ENCODE measurements at regions not wholly inside any gene's neighbourhood (a gene's known extent, or its start where the extent isn't known, plus 50 kb on each side); places are given as distances from the start of the nearest gene placed in this dataset.

GRCh38 chr10:33674491-33674890 is 340.0 kb upstream of the NRP1 start:
- no peak for TF ChIP-seq SIN3A (IDR thresholded peaks at IDR 0.05; ENCODE audit: borderline replicate concordance, insufficient read depth, low read length)

GRCh38 chr10:33673839-33674415 is 339.5 kb upstream of the NRP1 start:
- TF ChIP-seq FOXP2 (optimal IDR thresholded peaks at IDR 0.05; ENCODE audit: borderline replicate concordance, extremely low read depth, extremely low read length, insufficient read depth) (no peak), SIN3A (IDR thresholded peaks at IDR 0.05; ENCODE audit: borderline replicate concordance, insufficient read depth, low read length) (no peak), TAF1 (IDR thresholded peaks at IDR 0.05; ENCODE audit: borderline replicate concordance, insufficient read depth, low read length) (no peak), POLR2AphosphoS5 (IDR thresholded peaks at IDR 0.05; ENCODE audit: low read depth, low read length) (no peak), REST (IDR thresholded peaks at IDR 0.05; ENCODE audit: insufficient read depth in 1 of 2, low read depth in 2 of 2, low read length in 2 of 2) (no peak)

- no peak for TF ChIP-seq POLR2AphosphoS5 (IDR thresholded peaks at IDR 0.05; ENCODE audit: low read depth, low read length)
- TF ChIP-seq REST (IDR thresholded peaks at IDR 0.05; ENCODE audit: insufficient read depth in 1 of 2, low read depth in 2 of 2, low read length in 2 of 2) = no peak
- no peak for TF ChIP-seq FOXP2 (optimal IDR thresholded peaks at IDR 0.05; ENCODE audit: borderline replicate concordance, extremely low read depth, extremely low read length, insufficient read depth)
- no peak for TF ChIP-seq TAF1 (IDR thresholded peaks at IDR 0.05; ENCODE audit: borderline replicate concordance, insufficient read depth, low read length)
- TF ChIP-seq SIN3A (IDR thresholded peaks at IDR 0.05; ENCODE audit: borderline replicate concordance, insufficient read depth, low read length) = no peak
Measured at GRCh38 chr10:33669904-33670303, 335.4 kb upstream of the NRP1 start.

GRCh38 chr10:33666686-33667480 is 332.4 kb upstream of the NRP1 start:
- no peak for TF ChIP-seq SIN3A (IDR thresholded peaks at IDR 0.05; ENCODE audit: borderline replicate concordance, insufficient read depth, low read length)
- no peak for TF ChIP-seq FOXP2 (optimal IDR thresholded peaks at IDR 0.05; ENCODE audit: borderline replicate concordance, extremely low read depth, extremely low read length, insufficient read depth)
- TF ChIP-seq REST (IDR thresholded peaks at IDR 0.05; ENCODE audit: insufficient read depth in 1 of 2, low read depth in 2 of 2, low read length in 2 of 2) = no peak
- TF ChIP-seq TAF1 (IDR thresholded peaks at IDR 0.05; ENCODE audit: borderline replicate concordance, insufficient read depth, low read length) = no peak
- no peak for TF ChIP-seq POLR2AphosphoS5 (IDR thresholded peaks at IDR 0.05; ENCODE audit: low read depth, low read length)

- TF ChIP-seq SIN3A (IDR thresholded peaks at IDR 0.05; ENCODE audit: borderline replicate concordance, insufficient read depth, low read length) (no peak), TAF1 (IDR thresholded peaks at IDR 0.05; ENCODE audit: borderline replicate concordance, insufficient read depth, low read length) (no peak), FOXP2 (optimal IDR thresholded peaks at IDR 0.05; ENCODE audit: borderline replicate concordance, extremely low read depth, extremely low read length, insufficient read depth) (no peak), POLR2AphosphoS5 (IDR thresholded peaks at IDR 0.05; ENCODE audit: low read depth, low read length) (no peak), REST (IDR thresholded peaks at IDR 0.05; ENCODE audit: insufficient read depth in 1 of 2, low read depth in 2 of 2, low read length in 2 of 2) (no peak)
Measured at GRCh38 chr10:33665501-33665900, 331.0 kb upstream of the NRP1 start.

All from PFSK-1 (cell line).